Right ventricle myocardium inferior (tissue), 1 donor: ENCODE measurements at regions not wholly inside any gene's neighbourhood (a gene's known extent, or its start where the extent isn't known, plus 50 kb on each side); places are given as distances from the start of the nearest gene placed in this dataset.
"Not testable (repeated sequence)": the region's sequence is repeated elsewhere in the genome, so short reads cannot be mapped to it uniquely, and the experiment has no call there.

Experiments
- ATAC-seq: fragments of 200-7000 bp; cut with Tn5 transposase; one replicate; pipeline ENCODE4 v1.9.1; 2020; ENCODE audit warnings: mild to moderate bottlenecking, moderate library complexity
- DNase-seq: peaks from one replicate; pipeline ENCODE4 v3.0.0; 2021; ENCODE audit errors: missing footprints
- intact Hi-C: fragments of 100-400 bp; cut with DNase I; formaldehyde crosslinking; loops from one replicate; pipeline ENCODE4 v1.11.0; 2022
- donor health status: DM: no; HTN: yes; CAD: no; lungs with severe emphysema.

GRCh38 chrX:34437586-34437985 lies 219.5 kb downstream of the TMEM47 start:
- ATAC-seq (peak; percentile 92), DNase-seq (peak; percentile 66)
- intact Hi-C loops, result no loop called here

GRCh38 chrX:34426334-34426733 lies 230.8 kb downstream of the TMEM47 start:
- DNase-seq (no peak), ATAC-seq (no peak)
- intact Hi-C loops, result no loop called here

DNA sequence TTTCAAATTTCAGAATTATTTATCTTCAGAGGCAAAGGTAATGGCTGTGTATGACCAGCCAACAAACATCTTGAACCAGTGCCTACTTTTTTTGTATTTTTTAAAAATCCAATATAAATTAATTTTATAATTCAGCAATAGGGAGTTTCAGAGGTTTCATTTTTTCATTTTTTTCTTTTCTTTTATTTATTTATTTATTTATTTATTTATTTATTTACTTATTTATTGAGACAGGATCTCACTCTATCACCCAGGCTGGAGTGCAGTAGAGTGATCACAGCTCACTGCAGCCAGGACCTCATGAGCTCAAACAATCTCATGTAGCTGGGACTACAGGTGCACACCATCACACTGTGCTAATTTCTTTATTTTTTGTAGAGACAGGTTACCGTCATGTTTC lies 250.5 kb downstream of the TMEM47 start:
- DNase-seq (no peak), ATAC-seq (no peak)
- intact Hi-C loops, result no loop called here

DNA sequence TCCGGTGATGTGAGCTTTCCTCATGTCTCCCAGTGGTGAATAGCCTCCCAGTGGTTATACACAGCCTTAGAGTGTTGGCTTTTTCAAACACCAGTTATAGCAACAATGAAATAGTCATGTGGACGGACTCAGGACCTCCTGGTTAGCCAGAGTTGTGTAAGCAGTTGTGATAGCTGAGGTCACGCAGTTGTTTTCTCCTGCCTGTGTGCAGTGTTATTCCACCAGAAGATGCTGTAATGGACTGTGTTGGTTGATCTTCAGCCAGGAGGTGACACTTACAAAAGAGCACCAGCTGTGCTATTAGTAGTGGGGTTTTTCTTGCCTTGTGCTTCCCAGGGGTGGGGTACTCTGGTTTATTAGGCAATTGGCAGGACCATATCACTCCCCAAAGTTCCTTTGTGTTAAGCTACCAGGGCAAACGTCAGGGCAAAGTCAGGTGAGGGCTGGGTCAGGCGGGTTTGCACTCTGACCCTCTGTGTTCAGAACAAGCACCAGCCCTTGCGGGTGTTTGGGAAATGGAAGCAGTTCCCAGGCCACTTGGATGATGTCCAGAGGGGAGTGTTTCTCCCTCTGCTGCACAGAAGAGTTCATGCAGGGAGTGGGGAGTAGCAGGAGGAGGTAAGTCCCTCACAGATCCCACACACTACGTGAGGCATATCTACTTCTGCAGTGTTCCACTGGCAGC lies 252.6 kb downstream of the TMEM47 start:
- ATAC-seq (peak; percentile 94), DNase-seq (no peak)
- intact Hi-C loops, result no loop called here

- intact Hi-C loops, result no loop called here
- DNase-seq, result no peak
- no peak for ATAC-seq
Observed at GRCh38 chrX:34401411-34401810, 255.7 kb downstream of the TMEM47 start.

DNA sequence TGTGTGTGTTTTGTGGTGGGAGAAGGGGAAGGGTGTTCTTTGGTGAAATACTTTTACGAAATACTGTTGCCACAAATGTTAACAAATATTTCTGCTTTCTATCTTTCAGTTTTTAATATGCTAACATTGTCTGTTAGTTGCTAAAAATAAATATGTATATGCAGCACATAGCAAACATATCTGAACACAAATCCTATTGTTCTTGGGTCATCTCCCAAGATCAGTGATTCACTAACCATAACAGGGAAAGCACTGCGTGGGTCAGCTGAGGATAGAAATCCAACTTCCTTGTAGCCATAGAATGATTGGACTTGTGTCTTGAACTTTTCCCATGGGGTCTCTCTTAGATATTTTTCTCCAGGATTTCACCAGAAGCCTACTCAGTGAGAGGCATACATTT lies 250.3 kb upstream of the FAM47A start:
- intact Hi-C loops, result no loop called here
- no peak for DNase-seq
- ATAC-seq, result no peak

- DNase-seq (no peak), ATAC-seq (no peak)
- intact Hi-C loops, result no loop called here
Observed at GRCh38 chrX:34381241-34381640, 249.1 kb upstream of the FAM47A start.

- ATAC-seq (no peak), DNase-seq (no peak)
- intact Hi-C loops, result no loop called here
Observed at GRCh38 chrX:34379891-34380290, 247.8 kb upstream of the FAM47A start.

DNA sequence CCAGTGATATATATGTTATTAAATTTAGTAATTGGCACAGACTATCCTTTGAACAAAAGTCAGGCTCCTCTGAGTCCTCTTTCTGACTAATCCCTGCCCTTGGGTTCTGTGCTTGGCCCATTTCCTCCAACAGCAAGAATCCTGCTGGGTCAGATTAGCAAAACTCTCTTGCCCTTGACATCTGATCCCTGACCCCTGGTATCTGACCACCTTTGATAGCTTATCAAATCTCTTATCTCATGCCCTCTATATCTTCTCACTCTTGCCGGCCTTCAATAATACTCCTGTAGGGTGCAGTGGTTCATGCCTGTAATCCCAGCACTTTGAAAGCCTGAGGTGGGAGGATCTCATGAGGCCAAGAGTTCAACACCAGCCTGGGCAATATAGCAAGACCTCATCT lies 245.5 kb upstream of the FAM47A start:
- intact Hi-C loops, result no loop called here
- DNase-seq, result no peak
- no peak for ATAC-seq

DNA sequence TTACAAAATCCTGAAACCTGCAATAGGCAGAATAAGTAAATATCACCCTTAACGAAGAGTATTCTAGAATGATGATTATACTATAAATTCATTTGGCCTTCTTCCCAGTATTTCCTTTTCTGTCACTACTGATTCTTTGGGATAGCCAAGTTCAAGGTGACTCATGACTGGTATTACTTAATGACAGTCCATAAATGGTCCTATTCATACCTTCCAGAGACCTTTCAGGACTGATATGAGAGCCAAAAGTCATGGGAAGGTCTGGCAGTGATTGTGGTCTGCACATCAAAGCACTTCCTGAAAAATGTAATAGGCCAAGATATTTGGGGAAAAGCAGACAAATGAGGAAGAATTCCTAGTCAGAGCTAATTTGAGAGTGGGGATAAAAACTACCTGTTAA lies 239.6 kb upstream of the FAM47A start:
- intact Hi-C loops, result no loop called here
- no peak for ATAC-seq
- no peak for DNase-seq

DNA sequence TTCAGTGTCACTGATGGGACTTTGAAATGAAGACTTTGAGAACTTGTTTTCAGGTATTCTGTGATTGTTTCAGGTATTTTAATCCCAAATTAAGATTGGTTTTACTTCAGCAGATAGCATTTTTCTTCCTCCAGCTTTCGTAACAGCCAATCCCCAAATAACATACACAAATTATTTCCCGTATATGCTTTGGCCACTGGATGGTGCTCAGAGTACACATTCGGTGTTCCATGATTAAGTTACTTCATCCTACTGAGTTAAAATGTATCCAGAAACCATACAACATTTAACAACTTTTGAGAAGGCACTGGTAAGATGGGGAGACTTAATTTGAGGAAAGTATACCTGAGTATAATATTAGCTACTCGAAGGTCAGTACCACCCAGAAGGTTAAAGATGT lies 233.4 kb upstream of the FAM47A start:
- ATAC-seq, result no peak
- no peak for DNase-seq
- intact Hi-C loops, result no loop called here

DNA sequence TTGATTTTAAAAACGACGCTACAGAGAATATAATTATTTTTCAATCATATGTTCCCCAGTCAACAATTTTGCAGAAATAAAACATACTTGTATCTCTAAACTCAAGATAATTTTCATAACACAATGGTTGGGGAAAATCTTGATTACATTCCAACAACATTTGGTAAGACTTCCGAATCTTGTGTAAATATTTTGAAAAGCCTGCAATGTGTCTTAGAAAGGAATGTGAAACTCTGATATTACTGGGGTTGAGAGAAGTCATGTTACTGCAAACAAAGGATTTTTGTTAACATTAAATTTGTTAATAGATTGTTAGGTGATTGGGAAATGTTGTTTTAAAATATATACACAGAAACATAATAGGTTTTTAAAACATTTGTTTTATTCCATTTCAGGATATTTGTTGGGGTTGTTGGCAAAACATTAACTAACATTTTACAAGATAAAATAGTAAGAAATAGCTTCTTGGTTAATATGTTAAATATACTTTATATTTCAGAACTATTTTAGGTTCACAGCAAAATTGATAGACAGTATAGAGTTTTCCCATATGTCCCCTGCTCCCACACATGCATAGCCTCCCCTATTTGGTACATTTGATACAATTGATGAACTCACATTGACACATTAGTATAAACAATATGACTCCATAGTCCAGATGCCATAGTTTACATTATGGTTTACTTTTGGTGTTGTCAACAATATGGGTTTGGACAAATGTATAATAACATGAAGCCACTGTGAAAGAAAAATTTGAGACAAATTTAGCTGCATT lies 218.6 kb upstream of the FAM47A start:
- no peak for DNase-seq
- intact Hi-C loops, result no loop called here
- ATAC-seq, result no peak

DNA sequence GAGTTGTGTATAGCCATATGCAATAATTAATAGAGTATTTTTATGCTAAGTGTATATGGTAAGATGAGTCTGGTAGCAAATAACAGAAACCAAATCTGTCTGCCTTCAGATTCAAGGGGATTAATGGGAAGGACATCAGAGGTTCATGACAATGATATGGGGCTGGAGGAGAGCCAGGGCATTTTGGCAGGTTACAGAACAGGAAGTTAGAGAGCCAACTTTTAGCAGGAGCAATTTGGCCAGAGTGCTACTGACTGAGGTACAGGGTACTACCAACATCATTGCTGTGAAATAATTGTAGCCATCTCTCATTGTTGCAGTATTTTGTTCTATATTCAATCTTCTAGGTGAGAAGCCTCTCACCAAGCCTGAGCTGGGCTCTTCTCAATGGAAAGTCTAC lies 210.9 kb upstream of the FAM47A start:
- no peak for ATAC-seq
- no peak for DNase-seq
- intact Hi-C loops, result no loop called here

GRCh38 chrX:34341814-34342213 lies 209.7 kb upstream of the FAM47A start:
- DNase-seq (no peak), ATAC-seq (no peak)
- intact Hi-C loops, result no loop called here

DNA sequence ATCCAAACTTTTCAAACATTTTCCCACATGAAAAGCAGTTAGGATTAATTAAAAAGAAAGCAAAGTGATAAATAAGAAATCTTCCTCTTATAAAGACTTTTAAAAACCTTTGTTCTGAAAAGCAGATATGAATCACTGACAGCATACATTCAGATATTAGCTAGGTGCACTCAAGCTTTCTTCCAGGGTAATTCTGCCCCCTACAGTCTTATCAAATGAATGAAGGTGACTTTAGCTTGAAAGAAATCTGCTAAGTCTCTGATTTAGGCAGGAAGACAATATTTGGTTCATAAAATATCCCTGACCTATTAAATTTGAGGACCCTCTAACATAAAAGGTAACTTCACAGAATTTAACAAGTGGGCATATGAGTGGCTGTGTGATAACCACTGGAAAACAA lies 209.1 kb upstream of the FAM47A start:
- DNase-seq (no peak), ATAC-seq (no peak)
- intact Hi-C loops, result no loop called here

GRCh38 chrX:34338046-34338445 lies 205.9 kb upstream of the FAM47A start:
- intact Hi-C loops, result no loop called here
- DNase-seq, result no peak
- no peak for ATAC-seq

DNA sequence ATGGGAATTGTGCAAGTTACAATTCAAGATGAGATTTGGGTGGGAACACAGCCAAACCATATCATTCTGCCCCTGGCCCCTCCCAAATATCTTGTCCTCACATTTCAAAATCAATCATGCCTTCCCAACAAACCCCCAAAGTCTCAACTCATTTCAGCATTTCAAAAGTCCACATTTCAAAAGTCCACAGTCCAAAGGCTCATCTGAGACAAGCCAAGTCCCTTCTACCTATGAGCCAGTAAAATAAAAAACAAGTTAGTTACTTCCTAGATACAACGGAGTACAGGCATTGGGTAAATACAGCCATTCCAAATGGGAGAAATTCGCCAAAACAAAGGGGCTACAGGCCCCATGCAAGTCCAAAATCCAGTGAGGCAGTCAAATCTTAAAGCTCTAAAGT lies 203.3 kb upstream of the FAM47A start:
- DNase-seq, ATAC-seq, intact Hi-C loops: not testable (repeated sequence)

GRCh38 chrX:34332334-34332733 lies 200.2 kb upstream of the FAM47A start:
- intact Hi-C loops, result no loop called here
- no peak for DNase-seq
- no peak for ATAC-seq

DNA sequence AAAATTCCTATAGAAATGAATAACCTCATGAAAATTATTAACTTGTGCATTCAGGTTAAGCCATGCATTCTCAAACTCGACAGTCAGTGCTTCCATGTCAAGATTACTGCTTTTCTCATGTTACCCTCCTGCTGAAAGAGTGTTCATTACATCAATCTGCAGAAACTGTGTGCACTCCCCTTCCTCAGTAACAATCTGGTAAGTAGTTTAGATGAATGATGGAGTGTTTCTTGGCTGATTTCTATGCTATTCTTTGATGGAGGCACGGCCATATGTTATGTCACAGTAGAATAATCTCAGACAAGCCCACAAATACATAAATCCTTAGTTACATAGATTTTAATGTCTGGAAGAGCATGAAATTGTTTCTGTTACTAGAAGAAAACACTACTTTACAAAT lies 193.3 kb upstream of the FAM47A start:
- ATAC-seq, result no peak
- no peak for DNase-seq
- intact Hi-C loops, result no loop called here

- intact Hi-C loops, ATAC-seq, DNase-seq: not testable (repeated sequence)
Observed at GRCh38 chrX:34320424-34320823, 188.3 kb upstream of the FAM47A start.

DNA sequence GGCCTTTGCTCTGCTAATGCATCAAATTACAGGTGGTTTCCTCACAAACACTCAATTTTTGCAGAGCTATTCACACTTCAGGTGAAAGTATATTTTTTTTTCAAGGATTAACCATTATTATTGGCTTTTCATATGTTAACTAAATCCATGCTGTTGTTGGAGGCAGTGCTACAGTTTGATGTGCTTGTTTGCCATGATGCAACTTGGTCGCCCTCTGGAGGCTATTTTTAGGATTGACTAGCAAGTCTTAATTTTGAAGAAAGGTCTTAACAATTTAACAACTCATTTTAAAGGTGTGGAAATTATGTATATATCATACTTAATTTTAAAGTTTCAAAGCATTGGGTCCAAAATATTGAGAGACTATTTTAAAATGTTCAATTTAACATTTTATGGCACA lies 168.8 kb upstream of the FAM47A start:
- intact Hi-C loops, result loop anchor here (5.0 kb wide), 1 partner anchor 869 kb away; no protein-coding TSS in a partner anchor
- no peak for DNase-seq
- no peak for ATAC-seq
